ENCODE measurements at regions not wholly inside any gene's neighbourhood (a gene's known extent, or its start where the extent isn't known, plus 50 kb on each side); places are given as distances from the start of the nearest gene placed in this dataset.
"Not testable (repeated sequence)": the region's sequence is repeated elsewhere in the genome, so short reads cannot be mapped to it uniquely, and the experiment has no call there.

- H3K4me2 ChIP-seq (ENCODE audit: low read length); H3K4me3 ChIP-seq (ENCODE audit: low read depth, low read length); H3K79me2 ChIP-seq; H2AFZ ChIP-seq; H3K4me1 ChIP-seq; H3K36me3 ChIP-seq (ENCODE audit: control insufficient read depth, insufficient read depth, low read length); H3K27ac ChIP-seq; H3K9me3 ChIP-seq (ENCODE audit: control insufficient read depth, low read length); H3K9ac ChIP-seq; H3K27me3 ChIP-seq (ENCODE audit: control insufficient read depth, insufficient read depth, low read length): not testable (repeated sequence)
Observed at GRCh38 chr1:120941066-120941465, 51.5 kb downstream of the PPIAL4A start.

DNA sequence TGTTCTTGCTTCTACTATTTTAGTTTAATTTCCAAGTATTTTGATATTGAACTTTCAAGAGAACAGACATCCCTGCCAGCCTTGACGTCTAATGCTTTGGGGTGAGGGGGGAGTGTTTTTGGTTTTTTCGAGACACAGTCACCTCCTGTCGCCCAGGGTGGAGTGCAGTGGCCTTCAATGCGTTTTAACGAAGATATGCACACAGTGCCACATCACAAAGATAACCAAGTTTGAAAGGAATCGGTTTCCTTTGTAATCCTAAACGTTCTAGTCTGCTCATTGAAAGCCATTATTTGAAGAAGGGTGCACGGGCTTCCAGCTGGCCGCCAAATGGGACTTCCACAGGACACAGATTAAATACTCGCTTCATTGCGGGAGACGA is 52.3 kb downstream of the PPIAL4A start:
- H3K9me3 ChIP-seq (ENCODE audit: control insufficient read depth, low read length); H3K4me1 ChIP-seq; H3K27ac ChIP-seq; H3K36me3 ChIP-seq (ENCODE audit: control insufficient read depth, insufficient read depth, low read length); H3K27me3 ChIP-seq (ENCODE audit: control insufficient read depth, insufficient read depth, low read length); H3K9ac ChIP-seq; H3K79me2 ChIP-seq: not testable (repeated sequence)
- Histone ChIP-seq H2AFZ (peak overlapping the region; percentile 22), H3K4me3 (ENCODE audit: low read depth, low read length) (peak overlapping the region; percentile 29), H3K4me2 (ENCODE audit: low read length) (peak overlapping the region; percentile 66)

GRCh38 chr1:120942218-120942944 is 52.8 kb downstream of the PPIAL4A start:
- H3K27ac ChIP-seq; H3K4me1 ChIP-seq; H3K9me3 ChIP-seq (ENCODE audit: control insufficient read depth, low read length); H3K27me3 ChIP-seq (ENCODE audit: control insufficient read depth, insufficient read depth, low read length); H3K9ac ChIP-seq; H3K79me2 ChIP-seq; H3K36me3 ChIP-seq (ENCODE audit: control insufficient read depth, insufficient read depth, low read length): not testable (repeated sequence)
- H3K4me3 ChIP-seq (ENCODE audit: low read depth, low read length): peak overlapping the region; percentile 29
- H3K4me2 ChIP-seq (ENCODE audit: low read length): peak overlapping the region; percentile 66
- H2AFZ ChIP-seq: peak overlapping the region; percentile 28

- not testable (repeated sequence) for H3K9me3 ChIP-seq (ENCODE audit: control insufficient read depth, low read length); H3K4me1 ChIP-seq; H3K4me2 ChIP-seq (ENCODE audit: low read length); H3K36me3 ChIP-seq (ENCODE audit: control insufficient read depth, insufficient read depth, low read length); H3K27ac ChIP-seq; H2AFZ ChIP-seq; H3K79me2 ChIP-seq; H3K9ac ChIP-seq; H3K4me3 ChIP-seq (ENCODE audit: low read depth, low read length); H3K27me3 ChIP-seq (ENCODE audit: control insufficient read depth, insufficient read depth, low read length)
Observed at GRCh38 chr1:120942945-120943319, 53.4 kb downstream of the PPIAL4A start.

DNA sequence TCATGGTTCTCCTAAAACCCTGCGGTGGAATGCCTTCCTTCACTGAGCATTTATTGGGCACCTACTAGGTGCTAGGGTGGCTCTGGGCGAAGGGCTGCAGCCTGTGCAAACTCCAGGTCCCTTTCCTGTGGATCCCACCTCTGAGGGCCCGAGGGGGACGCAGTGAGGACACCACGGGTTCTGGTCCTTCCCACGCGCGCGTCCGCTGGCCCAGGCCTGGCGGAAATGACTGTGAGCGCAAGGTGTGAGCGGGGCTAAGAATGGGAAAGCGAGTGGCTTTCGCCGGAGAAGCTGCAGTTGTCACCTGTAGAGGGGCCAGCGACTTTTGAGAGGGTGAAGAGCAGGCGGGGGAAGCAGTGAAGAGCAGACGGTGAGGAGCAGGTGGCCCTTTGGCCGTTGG is 55.1 kb downstream of the PPIAL4A start:
- H3K79me2 ChIP-seq; H3K9me3 ChIP-seq (ENCODE audit: control insufficient read depth, low read length); H3K4me2 ChIP-seq (ENCODE audit: low read length); H3K4me1 ChIP-seq; H3K27me3 ChIP-seq (ENCODE audit: control insufficient read depth, insufficient read depth, low read length); H3K36me3 ChIP-seq (ENCODE audit: control insufficient read depth, insufficient read depth, low read length); H2AFZ ChIP-seq; H3K4me3 ChIP-seq (ENCODE audit: low read depth, low read length); H3K9ac ChIP-seq; H3K27ac ChIP-seq: not testable (repeated sequence)

DNA sequence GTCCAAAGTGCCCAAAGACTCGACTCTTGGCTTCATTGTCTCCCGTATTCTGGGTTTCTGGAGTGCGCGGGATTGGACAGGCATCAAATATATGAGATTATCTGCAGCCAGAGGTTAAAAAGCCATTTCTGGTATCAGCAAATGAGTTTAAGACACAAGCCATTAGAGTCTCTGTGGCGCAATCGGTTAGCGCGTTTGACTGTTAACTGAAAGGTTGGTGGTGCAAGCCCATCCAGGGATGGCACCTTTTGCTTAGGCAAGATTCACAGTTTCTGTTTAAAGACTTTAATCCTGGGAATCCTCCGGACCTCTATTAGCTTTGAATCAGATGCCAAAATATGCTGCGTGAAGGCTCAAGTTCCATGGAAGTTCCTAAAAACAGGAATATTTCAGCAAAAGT is 55.6 kb downstream of the PPIAL4A start:
- not testable (repeated sequence) for H2AFZ ChIP-seq; H3K36me3 ChIP-seq (ENCODE audit: control insufficient read depth, insufficient read depth, low read length); H3K9ac ChIP-seq; H3K4me2 ChIP-seq (ENCODE audit: low read length); H3K4me3 ChIP-seq (ENCODE audit: low read depth, low read length); H3K9me3 ChIP-seq (ENCODE audit: control insufficient read depth, low read length); H3K4me1 ChIP-seq; H3K79me2 ChIP-seq; H3K27me3 ChIP-seq (ENCODE audit: control insufficient read depth, insufficient read depth, low read length); H3K27ac ChIP-seq

GRCh38 chr1:120947114-120947513 is 57.5 kb downstream of the PPIAL4A start:
- H3K36me3 ChIP-seq (ENCODE audit: control insufficient read depth, insufficient read depth, low read length); H3K27me3 ChIP-seq (ENCODE audit: control insufficient read depth, insufficient read depth, low read length); H3K79me2 ChIP-seq; H3K27ac ChIP-seq; H3K4me2 ChIP-seq (ENCODE audit: low read length); H2AFZ ChIP-seq; H3K4me3 ChIP-seq (ENCODE audit: low read depth, low read length); H3K4me1 ChIP-seq; H3K9ac ChIP-seq; H3K9me3 ChIP-seq (ENCODE audit: control insufficient read depth, low read length): not testable (repeated sequence)

- not testable (repeated sequence) for H3K4me2 ChIP-seq (ENCODE audit: low read length); H3K79me2 ChIP-seq; H3K27ac ChIP-seq; H3K4me3 ChIP-seq (ENCODE audit: low read depth, low read length); H3K4me1 ChIP-seq; H2AFZ ChIP-seq; H3K9ac ChIP-seq; H3K27me3 ChIP-seq (ENCODE audit: control insufficient read depth, insufficient read depth, low read length); H3K9me3 ChIP-seq (ENCODE audit: control insufficient read depth, low read length); H3K36me3 ChIP-seq (ENCODE audit: control insufficient read depth, insufficient read depth, low read length)
Observed at GRCh38 chr1:120949724-120950123, 60.2 kb downstream of the PPIAL4A start.

- H3K4me1 ChIP-seq; H3K9me3 ChIP-seq (ENCODE audit: control insufficient read depth, low read length); H3K4me3 ChIP-seq (ENCODE audit: low read depth, low read length); H3K27me3 ChIP-seq (ENCODE audit: control insufficient read depth, insufficient read depth, low read length); H3K9ac ChIP-seq; H3K4me2 ChIP-seq (ENCODE audit: low read length); H2AFZ ChIP-seq; H3K79me2 ChIP-seq; H3K27ac ChIP-seq; H3K36me3 ChIP-seq (ENCODE audit: control insufficient read depth, insufficient read depth, low read length): not testable (repeated sequence)
Observed at GRCh38 chr1:120950633-120951032, 61.1 kb downstream of the PPIAL4A start.

DNA sequence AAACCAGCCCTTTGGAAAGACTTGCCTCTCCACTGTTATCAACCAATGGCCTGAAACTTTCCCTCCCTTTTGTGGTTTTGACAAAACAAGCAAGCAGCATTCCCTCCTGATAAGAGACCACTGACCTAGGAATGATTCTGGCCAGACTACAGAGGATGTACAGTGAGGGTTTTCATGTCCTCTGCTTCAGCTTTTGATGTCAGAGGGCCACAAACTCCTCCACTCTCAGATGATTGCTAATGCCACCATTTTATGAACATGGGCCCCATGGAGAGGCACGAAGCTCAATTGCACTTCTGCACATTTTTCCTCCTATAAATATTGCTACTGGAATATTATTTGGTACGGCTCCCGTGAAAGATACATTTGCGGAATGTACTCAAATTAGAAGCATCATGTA is 61.5 kb downstream of the PPIAL4A start:
- H3K9me3 ChIP-seq (ENCODE audit: control insufficient read depth, low read length); H3K4me1 ChIP-seq; H3K27me3 ChIP-seq (ENCODE audit: control insufficient read depth, insufficient read depth, low read length); H3K79me2 ChIP-seq; H3K36me3 ChIP-seq (ENCODE audit: control insufficient read depth, insufficient read depth, low read length); H2AFZ ChIP-seq; H3K27ac ChIP-seq; H3K4me2 ChIP-seq (ENCODE audit: low read length); H3K4me3 ChIP-seq (ENCODE audit: low read depth, low read length); H3K9ac ChIP-seq: not testable (repeated sequence)

DNA sequence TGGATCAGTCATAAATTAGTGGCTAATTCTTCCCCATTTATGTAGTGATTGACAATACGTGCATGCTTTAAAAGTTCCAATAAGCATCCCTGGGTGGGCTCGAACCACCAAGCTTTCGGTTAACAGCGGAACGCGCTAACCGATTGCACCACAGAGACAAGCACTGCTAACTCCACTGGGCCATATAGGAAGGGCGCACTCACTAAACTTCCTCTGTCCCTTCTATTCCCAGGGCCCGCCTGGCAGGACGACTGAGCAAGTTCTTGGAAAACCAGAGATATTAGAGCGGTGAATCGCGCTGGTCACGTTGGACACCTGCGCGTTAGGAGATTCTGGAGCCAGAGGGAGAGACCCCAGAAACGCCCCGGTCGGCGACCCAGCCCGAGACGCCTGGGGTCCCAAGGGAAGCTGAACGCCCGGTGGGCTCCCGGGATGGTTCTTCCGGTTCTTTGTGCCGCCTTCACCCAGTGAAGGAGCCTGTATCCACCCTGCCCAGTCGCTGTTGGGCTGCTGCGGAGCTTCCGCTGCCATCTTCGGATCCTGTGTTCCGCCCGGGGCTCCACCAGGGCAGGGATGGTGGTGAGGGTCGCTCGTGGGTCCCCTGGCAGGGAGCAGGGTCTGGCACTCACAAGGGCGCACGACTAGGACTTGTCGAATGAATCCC is 62.8 kb downstream of the PPIAL4A start:
- not testable (repeated sequence) for H3K27ac ChIP-seq; H3K4me2 ChIP-seq (ENCODE audit: low read length); H2AFZ ChIP-seq; H3K27me3 ChIP-seq (ENCODE audit: control insufficient read depth, insufficient read depth, low read length); H3K9ac ChIP-seq; H3K36me3 ChIP-seq (ENCODE audit: control insufficient read depth, insufficient read depth, low read length); H3K79me2 ChIP-seq; H3K9me3 ChIP-seq (ENCODE audit: control insufficient read depth, low read length); H3K4me3 ChIP-seq (ENCODE audit: low read depth, low read length); H3K4me1 ChIP-seq
